IPS-20b (cell line): ENCODE measurements at regions not wholly inside any gene's neighbourhood (a gene's known extent, or its start where the extent isn't known, plus 50 kb on each side); places are given as distances from the start of the nearest gene placed in this dataset.

Source experiments
- H3K27ac ChIP-seq: one replicate; pipeline ENCODE4 v1.5.1; 2013; ENCODE audit warnings: low read length
- H3K27me3 ChIP-seq: 2 replicates; pipeline ENCODE4 v1.6.1; 2013; ENCODE audit warnings: mild to moderate bottlenecking, low read length, inconsistent platforms; ENCODE audit not compliant: insufficient read depth
- H3K36me3 ChIP-seq: 2 replicates; pipeline ENCODE4 v1.6.1; 2013; ENCODE audit warnings: low read depth, mild to moderate bottlenecking, inconsistent platforms, low read length, moderate library complexity; ENCODE audit not compliant: insufficient read depth
- H3K4me1 ChIP-seq: 2 replicates; pipeline ENCODE4 v1.6.1; 2013; ENCODE audit warnings: mild to moderate bottlenecking, control low read depth, inconsistent platforms, low read length, moderate library complexity; ENCODE audit not compliant: insufficient read depth
- H3K4me3 ChIP-seq: 2 replicates; pipeline ENCODE4 v1.5.1; 2013; ENCODE audit warnings: mild to moderate bottlenecking, low read length, inconsistent platforms
- H3K9ac ChIP-seq: 2 replicates; pipeline ENCODE4 v1.6.1; 2013; ENCODE audit warnings: low read depth, mild to moderate bottlenecking, inconsistent platforms, low read length, moderate library complexity
- H3K9me3 ChIP-seq: 2 replicates; pipeline ENCODE4 v1.6.1; 2013; ENCODE audit warnings: mild to moderate bottlenecking, low read depth, low read length, inconsistent platforms; ENCODE audit not compliant: insufficient read depth

- Histone ChIP-seq H3K9me3 (no peaks in the 10 kb centered on the region), H3K9ac (no peak overlapping the region), H3K27ac (no peak overlapping the region), H3K4me3 (no peak overlapping the region), H3K36me3 (no peaks in the 10 kb centered on the region), H3K4me1 (peaks cover 8% of the 10 kb centered on the region; the same call in 1 of the 2 replicates), H3K27me3 (peaks cover 4% of the 10 kb centered on the region; the same call in 1 of the 2 replicates)
Observed at GRCh38 chr2:235142601-235143000, 190.8 kb downstream of the SH3BP4 start.

- Histone ChIP-seq H3K27ac (no peak overlapping the region), H3K9ac (no peak overlapping the region), H3K9me3 (no peaks in the 10 kb centered on the region), H3K36me3 (no peaks in the 10 kb centered on the region), H3K4me3 (no peak overlapping the region), H3K27me3 (peaks cover 4% of the 10 kb centered on the region; the same call in 1 of the 2 replicates), H3K4me1 (peaks cover 8% of the 10 kb centered on the region; the same call in 1 of the 2 replicates)
Observed at GRCh38 chr2:235143789-235144188, 192.0 kb downstream of the SH3BP4 start.

- peaks cover 8% of the 10 kb centered on the region; the same call in 1 of the 2 replicates for H3K4me1 ChIP-seq
- H3K9me3 ChIP-seq, result no peaks in the 10 kb centered on the region
- H3K36me3 ChIP-seq, result no peaks in the 10 kb centered on the region
- H3K9ac ChIP-seq, result no peak overlapping the region
- no peak overlapping the region for H3K27ac ChIP-seq
- peaks cover 4% of the 10 kb centered on the region; the same call in 1 of the 2 replicates for H3K27me3 ChIP-seq
- no peak overlapping the region for H3K4me3 ChIP-seq
Observed at GRCh38 chr2:235144291-235144690, 192.5 kb downstream of the SH3BP4 start.

- no peaks in the 10 kb centered on the region for H3K9me3 ChIP-seq
- 0 out of 2 replicates have a peak, but pooled peaks cover 4% of the 10 kb centered on the region for H3K27me3 ChIP-seq
- H3K4me1 ChIP-seq, result peaks cover 8% of the 10 kb centered on the region; the same call in 1 of the 2 replicates
- H3K9ac ChIP-seq, result no peak overlapping the region
- H3K27ac ChIP-seq, result no peak overlapping the region
- H3K4me3 ChIP-seq, result no peak overlapping the region
- no peaks in the 10 kb centered on the region for H3K36me3 ChIP-seq
Observed at GRCh38 chr2:235146206-235146605, 194.4 kb downstream of the SH3BP4 start.

- Histone ChIP-seq H3K9ac (no peak overlapping the region), H3K27me3 (0 out of 2 replicates have a peak, but pooled peaks cover 4% of the 10 kb centered on the region), H3K4me3 (no peak overlapping the region), H3K27ac (no peak overlapping the region), H3K9me3 (no peaks in the 10 kb centered on the region), H3K4me1 (peaks cover 8% of the 10 kb centered on the region; the same call in 1 of the 2 replicates), H3K36me3 (no peaks in the 10 kb centered on the region)
Observed at GRCh38 chr2:235146871-235147565, 195.2 kb downstream of the SH3BP4 start.

GRCh38 chr2:235148201-235149170 lies 196.7 kb downstream of the SH3BP4 start:
- H3K4me1 ChIP-seq, result peaks cover 8% of the 10 kb centered on the region; the same call in 1 of the 2 replicates
- no peaks in the 10 kb centered on the region for H3K9me3 ChIP-seq
- H3K4me3 ChIP-seq, result no peak overlapping the region
- H3K9ac ChIP-seq, result no peak overlapping the region
- no peaks in the 10 kb centered on the region for H3K36me3 ChIP-seq
- no peak overlapping the region for H3K27ac ChIP-seq
- 0 out of 2 replicates have a peak, but pooled peaks cover 4% of the 10 kb centered on the region for H3K27me3 ChIP-seq

GRCh38 chr2:235149240-235149659 lies 197.4 kb downstream of the SH3BP4 start:
- H3K9me3 ChIP-seq, result no peaks in the 10 kb centered on the region
- H3K27me3 ChIP-seq, result 0 out of 2 replicates have a peak, but pooled peaks cover 4% of the 10 kb centered on the region
- H3K27ac ChIP-seq, result no peak overlapping the region
- H3K4me3 ChIP-seq, result no peak overlapping the region
- no peak overlapping the region for H3K9ac ChIP-seq
- no peaks in the 10 kb centered on the region for H3K36me3 ChIP-seq
- H3K4me1 ChIP-seq, result peaks cover 1% of the 10 kb centered on the region; the same call in 1 of the 2 replicates

- no peak overlapping the region for H3K27ac ChIP-seq
- H3K27me3 ChIP-seq, result 0 out of 2 replicates have a peak, but pooled peaks cover under 1% of the 10 kb centered on the region
Observed at GRCh38 chr2:235149736-235150135, 197.9 kb downstream of the SH3BP4 start.

GRCh38 chr2:235151152-235151551 lies 199.3 kb downstream of the SH3BP4 start:
- H3K27ac ChIP-seq, result no peak overlapping the region
- no peaks in the 10 kb centered on the region for H3K4me1 ChIP-seq
- peaks cover 3% of the 10 kb centered on the region; the same call in 1 of the 2 replicates for H3K27me3 ChIP-seq
- no peak overlapping the region for H3K9ac ChIP-seq
- H3K4me3 ChIP-seq, result no peak overlapping the region
- no peaks in the 10 kb centered on the region for H3K9me3 ChIP-seq
- no peaks in the 10 kb centered on the region for H3K36me3 ChIP-seq

More at GRCh38 chr2:235149736-235150135, 197.9 kb downstream of the SH3BP4 start:
- Histone ChIP-seq H3K4me1 (no peaks in the 10 kb centered on the region), H3K9ac (no peak overlapping the region), H3K36me3 (no peaks in the 10 kb centered on the region), H3K4me3 (no peak overlapping the region), H3K9me3 (no peaks in the 10 kb centered on the region)

GRCh38 chr2:235155163-235155562 lies 203.3 kb downstream of the SH3BP4 start:
- Histone ChIP-seq H3K4me1 (peaks cover 18% of the 10 kb centered on the region), H3K27me3 (peaks cover 13% of the 10 kb centered on the region; the same call in 1 of the 2 replicates), H3K27ac (no peak overlapping the region), H3K36me3 (no peaks in the 10 kb centered on the region), H3K9ac (no peak overlapping the region), H3K4me3 (no peak overlapping the region), H3K9me3 (no peaks in the 10 kb centered on the region)

- no peaks in the 10 kb centered on the region for H3K36me3 ChIP-seq
- H3K9me3 ChIP-seq, result no peaks in the 10 kb centered on the region
Observed at GRCh38 chr2:235156055-235156454, 204.2 kb downstream of the SH3BP4 start.

More at GRCh38 chr2:235156055-235156454, 204.2 kb downstream of the SH3BP4 start:
- no peak overlapping the region for H3K27ac ChIP-seq
- H3K27me3 ChIP-seq, result peaks cover 13% of the 10 kb centered on the region; the same call in 1 of the 2 replicates
- peaks cover 18% of the 10 kb centered on the region for H3K4me1 ChIP-seq
- no peak overlapping the region for H3K9ac ChIP-seq
- H3K4me3 ChIP-seq, result no peak overlapping the region
